ENCODE measurements at regions not wholly inside any gene's neighbourhood (a gene's known extent, or its start where the extent isn't known, plus 50 kb on each side); places are given as distances from the start of the nearest gene placed in this dataset.

DNA sequence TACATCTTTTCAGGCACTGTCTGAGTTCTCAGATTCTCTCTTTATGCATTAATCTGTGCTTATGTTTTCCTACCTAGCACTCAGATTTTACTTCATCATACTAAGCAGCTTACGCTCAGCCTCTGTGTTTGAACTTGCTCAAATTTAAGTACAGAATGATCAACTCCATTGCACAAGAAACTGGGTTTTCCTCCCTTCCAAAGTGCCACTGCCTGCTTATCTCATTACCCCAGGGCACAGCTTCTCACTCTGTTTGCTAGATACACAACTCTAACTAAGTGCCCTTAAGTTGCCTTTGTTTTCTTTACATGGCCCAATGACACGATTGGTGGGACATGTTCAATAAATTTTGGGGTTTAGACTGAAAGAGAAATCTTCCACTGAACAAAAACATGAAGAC, 267.7 kb downstream of the GFRA1 start (continued):
- TF ChIP-seq NPAS2 (CRISPR knock-in tag; IDR thresholded peaks at IDR 0.05; ENCODE audit: borderline replicate concordance) (no peak), KLF12 (CRISPR knock-in tag; IDR thresholded peaks at IDR 0.05; ENCODE audit: borderline replicate concordance) (no peak), FOSL1 (CRISPR knock-in tag; IDR thresholded peaks at IDR 0.05; ENCODE audit: borderline replicate concordance) (no peak), ZBTB8A (CRISPR knock-in tag; IDR thresholded peaks at IDR 0.05; ENCODE audit: borderline replicate concordance, low read depth) (no peak), SP140L (CRISPR knock-in tag; IDR thresholded peaks at IDR 0.05; ENCODE audit: borderline replicate concordance) (no peak), ISL2 (CRISPR knock-in tag; IDR thresholded peaks at IDR 0.05) (no peak), ZNF598 (CRISPR knock-in tag; IDR thresholded peaks at IDR 0.05; ENCODE audit: borderline replicate concordance) (no peak), ZNF235 (CRISPR knock-in tag; IDR thresholded peaks at IDR 0.05; ENCODE audit: borderline replicate concordance) (no peak), NR2F2 (IDR thresholded peaks at IDR 0.05; ENCODE audit: borderline replicate concordance, low read depth) (no peak)
- TF ChIP-seq, protein P1, sequence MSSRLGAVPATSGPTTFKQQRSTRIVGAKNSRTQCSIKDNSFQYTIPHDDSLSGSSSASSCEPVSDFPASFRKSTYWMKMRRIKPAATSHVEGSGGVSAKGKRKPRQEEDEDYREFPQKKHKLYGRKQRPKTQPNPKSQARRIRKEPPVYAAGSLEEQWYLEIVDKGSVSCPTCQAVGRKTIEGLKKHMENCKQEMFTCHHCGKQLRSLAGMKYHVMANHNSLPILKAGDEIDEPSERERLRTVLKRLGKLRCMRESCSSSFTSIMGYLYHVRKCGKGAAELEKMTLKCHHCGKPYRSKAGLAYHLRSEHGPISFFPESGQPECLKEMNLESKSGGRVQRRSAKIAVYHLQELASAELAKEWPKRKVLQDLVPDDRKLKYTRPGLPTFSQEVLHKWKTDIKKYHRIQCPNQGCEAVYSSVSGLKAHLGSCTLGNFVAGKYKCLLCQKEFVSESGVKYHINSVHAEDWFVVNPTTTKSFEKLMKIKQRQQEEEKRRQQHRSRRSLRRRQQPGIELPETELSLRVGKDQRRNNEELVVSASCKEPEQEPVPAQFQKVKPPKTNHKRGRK (CRISPR knock-in tag; IDR thresholded peaks at IDR 0.05): no peak
- TF ChIP-seq, protein P2, sequence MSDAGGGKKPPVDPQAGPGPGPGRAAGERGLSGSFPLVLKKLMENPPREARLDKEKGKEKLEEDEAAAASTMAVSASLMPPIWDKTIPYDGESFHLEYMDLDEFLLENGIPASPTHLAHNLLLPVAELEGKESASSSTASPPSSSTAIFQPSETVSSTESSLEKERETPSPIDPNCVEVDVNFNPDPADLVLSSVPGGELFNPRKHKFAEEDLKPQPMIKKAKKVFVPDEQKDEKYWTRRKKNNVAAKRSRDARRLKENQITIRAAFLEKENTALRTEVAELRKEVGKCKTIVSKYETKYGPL (CRISPR knock-in tag; IDR thresholded peaks at IDR 0.05): no peak
- TF ChIP-seq, protein P3, sequence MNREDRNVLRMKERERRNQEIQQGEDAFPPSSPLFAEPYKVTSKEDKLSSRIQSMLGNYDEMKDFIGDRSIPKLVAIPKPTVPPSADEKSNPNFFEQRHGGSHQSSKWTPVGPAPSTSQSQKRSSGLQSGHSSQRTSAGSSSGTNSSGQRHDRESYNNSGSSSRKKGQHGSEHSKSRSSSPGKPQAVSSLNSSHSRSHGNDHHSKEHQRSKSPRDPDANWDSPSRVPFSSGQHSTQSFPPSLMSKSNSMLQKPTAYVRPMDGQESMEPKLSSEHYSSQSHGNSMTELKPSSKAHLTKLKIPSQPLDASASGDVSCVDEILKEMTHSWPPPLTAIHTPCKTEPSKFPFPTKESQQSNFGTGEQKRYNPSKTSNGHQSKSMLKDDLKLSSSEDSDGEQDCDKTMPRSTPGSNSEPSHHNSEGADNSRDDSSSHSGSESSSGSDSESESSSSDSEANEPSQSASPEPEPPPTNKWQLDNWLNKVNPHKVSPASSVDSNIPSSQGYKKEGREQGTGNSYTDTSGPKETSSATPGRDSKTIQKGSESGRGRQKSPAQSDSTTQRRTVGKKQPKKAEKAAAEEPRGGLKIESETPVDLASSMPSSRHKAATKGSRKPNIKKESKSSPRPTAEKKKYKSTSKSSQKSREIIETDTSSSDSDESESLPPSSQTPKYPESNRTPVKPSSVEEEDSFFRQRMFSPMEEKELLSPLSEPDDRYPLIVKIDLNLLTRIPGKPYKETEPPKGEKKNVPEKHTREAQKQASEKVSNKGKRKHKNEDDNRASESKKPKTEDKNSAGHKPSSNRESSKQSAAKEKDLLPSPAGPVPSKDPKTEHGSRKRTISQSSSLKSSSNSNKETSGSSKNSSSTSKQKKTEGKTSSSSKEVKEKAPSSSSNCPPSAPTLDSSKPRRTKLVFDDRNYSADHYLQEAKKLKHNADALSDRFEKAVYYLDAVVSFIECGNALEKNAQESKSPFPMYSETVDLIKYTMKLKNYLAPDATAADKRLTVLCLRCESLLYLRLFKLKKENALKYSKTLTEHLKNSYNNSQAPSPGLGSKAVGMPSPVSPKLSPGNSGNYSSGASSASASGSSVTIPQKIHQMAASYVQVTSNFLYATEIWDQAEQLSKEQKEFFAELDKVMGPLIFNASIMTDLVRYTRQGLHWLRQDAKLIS (CRISPR knock-in tag; IDR thresholded peaks at IDR 0.05): no peak

Data from HepG2 (cell line).